HG03342 (cell line): ENCODE measurements at regions not wholly inside any gene's neighbourhood (a gene's known extent, or its start where the extent isn't known, plus 50 kb on each side); places are given as distances from the start of the nearest gene placed in this dataset.
"Not testable (repeated sequence)": the region's sequence is repeated elsewhere in the genome, so short reads cannot be mapped to it uniquely, and the experiment has no call there.

Experiments
- ATAC-seq: cut with Tn5 transposase; IDR thresholded peaks from one replicate; pipeline ENCODE4 v1.9.1; 2021; ENCODE audit warnings: mild to moderate bottlenecking, moderate library complexity; ENCODE audit not compliant: unreplicated experiment

DNA sequence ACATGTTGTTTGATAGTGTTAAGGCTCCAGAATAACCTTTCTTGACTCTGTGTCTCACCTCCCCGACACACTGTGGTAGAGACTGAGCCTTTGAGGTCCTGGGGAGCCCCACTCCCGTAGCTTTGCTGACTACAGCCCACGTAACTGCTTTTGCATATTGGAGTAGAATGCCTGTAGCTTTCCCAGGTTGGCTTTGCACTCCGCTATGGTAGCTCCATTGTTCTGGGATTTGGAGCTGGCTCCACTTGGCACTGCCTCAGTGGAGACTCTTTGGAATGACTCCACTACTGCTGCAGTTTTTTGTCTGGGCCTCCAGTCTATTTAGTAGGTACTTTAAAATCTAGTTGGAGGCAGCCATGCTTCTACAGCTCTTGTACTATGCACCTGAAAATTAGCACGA is 56.2 kb upstream of the ANXA1 start:
- no peak for ATAC-seq

DNA sequence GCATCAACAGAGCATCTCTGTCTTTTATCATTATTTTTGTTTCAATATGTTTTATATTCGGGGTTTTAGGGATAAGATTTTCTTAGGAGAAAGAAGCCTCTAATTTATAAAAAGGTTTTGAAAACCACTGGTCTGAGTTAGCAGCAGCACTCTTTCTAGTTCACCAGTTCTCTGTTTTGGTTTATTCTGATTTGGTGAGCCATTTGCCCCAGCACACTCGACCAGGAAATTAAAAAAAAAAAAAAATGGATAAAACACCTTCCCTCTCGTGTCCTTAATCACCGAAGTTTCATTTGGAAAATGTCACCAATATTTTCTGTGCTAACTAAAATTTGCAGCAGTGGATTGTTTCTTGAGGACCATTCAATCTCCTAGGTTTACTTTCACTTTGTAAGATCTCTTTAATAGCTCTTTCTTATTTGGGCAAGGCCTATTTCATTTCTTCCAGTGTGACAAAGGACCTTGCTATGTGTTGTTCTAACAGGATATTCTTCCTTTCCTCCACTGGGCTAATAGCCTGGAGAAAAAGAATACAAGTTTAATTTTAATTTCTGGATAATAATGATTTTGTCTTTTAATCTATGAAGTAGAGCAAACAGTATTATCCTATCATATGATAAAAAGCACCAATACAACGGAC is 57.8 kb upstream of the ANXA1 start:
- no peak for ATAC-seq

DNA sequence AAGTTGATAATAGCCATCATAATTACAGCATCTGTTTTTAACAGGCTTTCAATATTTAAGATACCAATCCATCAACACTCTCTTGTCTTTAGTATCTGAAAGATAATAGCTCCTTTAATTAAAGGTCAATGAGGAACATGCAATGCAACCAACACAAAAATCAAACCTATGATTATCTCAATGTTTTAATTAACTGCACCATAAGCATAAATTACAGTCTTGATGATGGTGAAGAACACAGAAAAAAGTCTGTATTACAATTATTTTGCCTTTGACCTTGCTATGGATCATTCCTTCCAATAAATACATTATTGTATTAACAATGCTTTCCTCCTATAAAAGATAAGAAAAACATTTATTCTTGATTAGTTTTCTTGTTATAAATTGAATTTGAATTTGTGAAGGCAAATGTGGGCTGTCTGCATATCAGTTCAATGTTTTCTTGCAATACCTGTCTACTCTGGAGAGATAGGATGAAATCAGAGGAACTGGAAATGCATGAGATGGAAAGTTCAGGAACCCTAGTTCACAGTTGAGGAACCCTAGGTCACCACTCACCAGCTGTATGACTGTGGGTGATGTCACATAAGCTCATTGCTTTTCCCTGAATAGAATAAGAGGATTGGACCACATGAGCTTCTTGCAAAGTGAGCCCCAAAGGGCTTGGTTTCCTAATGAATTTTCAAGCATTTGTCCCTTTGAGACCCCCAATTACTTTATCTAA is 58.5 kb upstream of the ANXA1 start:
- no peak for ATAC-seq

DNA sequence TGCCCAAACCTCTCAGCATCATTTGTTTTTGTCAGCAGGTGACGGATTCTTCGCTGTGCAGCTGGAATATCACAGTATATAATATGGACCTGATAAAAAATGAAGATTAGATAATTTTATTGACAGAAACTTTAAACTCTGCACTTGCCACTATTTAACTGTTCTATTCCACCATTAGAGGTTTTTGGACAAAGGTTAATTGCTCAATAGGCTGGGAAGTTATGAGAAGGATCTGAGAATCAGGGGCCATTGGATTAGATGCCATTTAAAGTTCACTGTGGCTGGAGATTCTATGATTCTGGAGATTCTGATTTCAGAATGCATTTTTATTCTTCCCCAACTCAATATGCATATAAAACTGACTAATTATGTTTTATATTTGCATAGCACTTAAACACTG is 59.8 kb upstream of the ANXA1 start:
- ATAC-seq: no peak

DNA sequence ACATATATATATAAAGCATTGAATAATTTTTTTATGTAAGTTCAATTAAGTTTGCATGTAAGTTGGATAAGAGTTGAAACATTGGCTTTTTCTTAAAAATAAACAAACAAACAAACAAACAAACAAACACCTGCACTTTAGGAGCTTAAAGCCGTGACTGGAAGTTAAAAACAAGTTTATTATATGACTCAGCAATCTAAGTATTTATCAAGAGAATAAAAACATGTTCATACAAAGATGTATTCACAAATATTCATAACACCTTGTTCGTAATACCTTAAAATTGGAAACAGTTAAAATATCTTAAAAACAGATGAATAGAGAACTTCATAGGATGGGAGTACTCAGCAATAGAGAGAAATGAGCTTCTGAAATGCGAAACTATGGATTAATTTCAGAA is 61.5 kb upstream of the ANXA1 start:
- ATAC-seq: no peak

DNA sequence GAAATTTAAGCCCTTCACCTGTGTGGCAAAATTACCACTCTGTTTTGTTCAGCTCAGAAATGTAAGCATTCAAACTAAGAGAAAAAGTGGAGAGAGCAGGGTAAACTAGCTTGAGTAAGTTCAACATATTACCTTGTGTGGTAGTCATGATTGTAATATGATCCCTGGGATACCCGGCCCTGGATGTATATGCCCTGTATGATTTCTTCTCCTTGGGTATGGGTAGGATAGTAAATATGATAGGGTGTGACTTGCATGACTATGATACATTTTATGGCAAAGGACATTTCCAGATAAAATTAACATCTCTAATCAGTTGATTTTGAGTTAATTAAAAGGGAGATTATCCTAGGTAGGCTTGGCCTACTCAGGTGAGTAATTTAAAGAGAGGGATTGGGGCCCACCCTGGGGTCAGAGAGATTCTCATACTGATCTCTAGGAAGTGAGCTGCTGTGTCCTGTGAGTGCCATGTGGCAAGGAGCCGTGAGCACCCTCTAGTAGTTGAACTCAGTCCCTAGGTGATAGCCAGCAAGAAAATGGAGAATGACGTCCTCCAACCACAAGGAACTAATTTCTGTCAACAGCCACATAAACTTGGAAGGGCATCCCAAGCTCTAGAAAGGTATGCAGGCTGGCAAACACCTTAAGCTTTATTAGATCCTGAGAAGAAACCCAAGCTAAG is 62.2 kb upstream of the ANXA1 start:
- no peak for ATAC-seq

DNA sequence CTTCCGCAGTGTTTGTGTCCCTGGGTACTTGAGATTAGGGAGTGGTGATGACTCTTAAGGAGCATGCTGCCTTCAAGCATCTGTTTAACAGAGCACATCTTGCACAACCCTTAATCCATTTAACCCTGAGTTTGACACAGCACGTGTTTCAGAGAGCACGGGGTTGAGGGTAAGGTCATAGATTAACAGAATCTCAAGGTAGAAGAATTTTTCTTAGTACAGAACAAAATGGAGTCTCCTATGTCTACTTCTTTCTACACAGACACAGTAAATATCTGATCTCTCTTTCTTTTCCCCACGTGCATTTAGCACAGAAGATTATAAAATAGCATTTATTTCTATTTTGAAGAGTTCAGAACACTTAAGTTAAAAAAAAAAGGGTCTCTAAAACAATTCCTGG is 63.8 kb upstream of the ANXA1 start:
- ATAC-seq: not testable (repeated sequence)

DNA sequence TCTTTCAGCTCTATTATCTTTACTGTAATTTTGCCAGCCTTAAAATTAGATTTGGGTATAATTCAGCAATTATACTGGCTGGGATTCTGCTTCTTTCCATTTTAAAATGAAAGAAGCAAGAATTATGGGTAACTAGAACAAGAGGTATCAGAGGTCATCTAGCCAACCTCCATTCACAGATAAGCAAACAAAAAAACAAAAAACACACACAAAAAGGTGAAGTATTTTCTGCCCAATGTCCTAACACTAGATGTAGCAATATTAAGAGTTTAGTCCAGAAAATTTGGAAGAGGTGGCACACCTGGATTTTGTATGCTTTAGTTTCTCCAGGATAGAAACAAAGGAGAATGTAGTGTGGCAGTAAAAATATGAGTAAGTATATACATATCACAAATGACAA is 68.1 kb upstream of the ANXA1 start:
- no peak for ATAC-seq

DNA sequence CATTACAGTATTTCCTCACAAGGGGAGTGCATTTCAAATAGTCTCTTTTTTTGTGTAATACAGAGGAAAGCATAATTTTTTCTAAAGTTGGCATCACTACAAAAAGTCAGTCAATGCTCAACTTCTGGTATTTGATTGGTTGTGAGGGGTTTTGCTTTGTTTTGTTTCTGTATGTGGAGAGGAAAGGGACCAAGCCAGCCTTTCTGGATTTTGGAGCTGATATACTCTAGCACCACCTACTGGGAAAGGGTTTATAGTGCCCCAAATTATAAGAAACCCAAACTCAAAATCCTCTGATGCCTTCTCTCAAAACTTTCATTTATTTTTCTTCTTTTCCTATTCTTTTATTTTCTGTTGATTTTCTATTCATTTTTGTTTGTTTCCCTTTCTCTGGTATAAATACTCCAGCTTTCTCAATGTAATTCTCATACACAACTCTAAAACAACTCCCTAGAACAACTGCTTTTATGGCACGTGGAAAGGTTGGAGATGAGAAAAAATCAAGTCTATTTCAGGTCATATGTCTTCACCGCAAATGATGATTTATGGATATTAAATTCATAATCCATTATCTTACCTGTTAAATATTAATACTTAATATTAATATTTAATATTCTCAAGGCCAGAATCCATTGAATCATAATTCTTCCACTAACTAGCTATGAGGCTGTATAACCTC is 69.5 kb upstream of the ANXA1 start:
- peak; percentile 69 for ATAC-seq

DNA sequence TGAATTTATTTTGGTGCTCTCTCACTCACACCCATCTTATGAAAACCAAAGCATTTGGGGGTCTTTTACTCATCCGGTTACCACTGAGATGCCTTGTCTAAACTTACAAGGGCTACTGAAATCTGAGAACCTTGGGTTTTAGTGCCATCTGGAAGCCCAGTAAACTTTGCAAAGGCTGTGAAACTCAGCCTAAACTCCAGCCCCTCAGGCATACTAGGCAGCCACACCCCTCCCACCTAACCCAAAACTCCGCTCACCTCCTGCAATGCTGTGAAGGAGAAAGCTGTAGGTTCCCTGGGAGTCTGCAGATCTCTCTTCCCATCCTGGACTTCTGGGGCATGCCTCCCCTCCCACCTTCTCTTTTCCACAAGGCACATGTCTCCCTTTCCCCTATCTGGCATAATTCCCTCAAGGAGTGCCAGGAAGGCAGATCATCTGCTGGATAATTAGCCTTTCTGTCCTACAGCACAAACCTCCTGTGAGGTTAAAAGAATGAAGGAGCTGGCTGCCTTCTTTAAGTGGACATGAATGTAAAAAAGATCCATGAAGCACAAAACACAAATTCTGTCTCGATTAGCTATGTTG is 71.5 kb upstream of the ANXA1 start:
- ATAC-seq: no peak

DNA sequence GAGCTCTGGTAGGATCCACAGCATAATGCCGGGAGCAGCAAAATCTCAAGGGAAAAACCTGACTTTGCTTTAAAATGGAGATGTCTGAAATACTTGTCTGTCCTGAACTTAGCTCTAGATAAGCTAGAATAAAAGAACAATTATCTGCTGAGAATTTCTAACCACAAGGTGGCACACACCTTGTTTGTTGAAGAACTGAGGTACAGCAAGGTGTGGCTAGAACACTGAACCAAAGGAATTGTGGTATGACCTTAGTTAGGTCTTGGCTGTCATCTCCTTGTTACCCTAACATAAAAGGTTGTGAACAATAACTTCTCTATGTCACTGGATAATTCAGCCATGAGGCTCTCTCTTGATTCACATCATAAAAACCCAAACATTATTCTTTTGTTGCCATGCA is 72.3 kb upstream of the ANXA1 start:
- ATAC-seq: no peak

DNA sequence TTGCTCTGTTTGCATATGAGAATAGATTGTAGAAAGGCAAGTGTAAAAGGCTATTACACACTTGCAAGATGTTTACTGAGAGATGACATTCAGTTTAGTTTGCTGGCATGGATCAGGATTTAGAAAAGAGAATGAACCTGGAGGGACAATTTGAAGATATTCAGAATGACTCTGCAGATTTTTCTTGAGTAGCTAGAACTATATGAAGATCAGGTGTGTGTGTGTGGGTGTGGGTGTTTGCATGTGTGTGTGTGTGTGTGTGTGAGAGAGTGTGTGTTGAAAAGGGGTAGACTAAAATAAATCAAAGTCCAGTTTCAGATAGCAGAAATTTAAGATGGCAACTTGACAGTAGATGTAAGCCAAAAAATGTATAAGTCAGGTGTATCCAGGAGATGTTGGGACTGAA is 74.0 kb upstream of the ANXA1 start:
- ATAC-seq: no peak

DNA sequence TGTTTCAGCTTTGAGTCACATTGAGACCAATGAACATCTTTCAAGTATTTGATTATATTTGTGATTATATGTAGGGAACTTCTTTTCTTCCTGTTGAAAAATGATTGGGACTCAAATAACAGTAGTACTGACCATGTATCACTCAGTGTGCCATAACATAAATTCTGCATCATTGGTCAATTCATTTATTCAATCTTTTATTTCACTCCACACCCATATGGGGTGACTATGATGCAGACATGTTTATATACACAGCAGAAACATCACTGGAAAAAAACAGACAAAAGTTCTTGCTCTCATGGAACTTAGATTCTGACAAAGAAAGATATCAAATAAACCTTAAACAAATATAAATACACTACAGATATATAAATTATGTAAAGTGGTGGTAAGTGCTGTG is 74.7 kb upstream of the ANXA1 start:
- ATAC-seq: no peak

DNA sequence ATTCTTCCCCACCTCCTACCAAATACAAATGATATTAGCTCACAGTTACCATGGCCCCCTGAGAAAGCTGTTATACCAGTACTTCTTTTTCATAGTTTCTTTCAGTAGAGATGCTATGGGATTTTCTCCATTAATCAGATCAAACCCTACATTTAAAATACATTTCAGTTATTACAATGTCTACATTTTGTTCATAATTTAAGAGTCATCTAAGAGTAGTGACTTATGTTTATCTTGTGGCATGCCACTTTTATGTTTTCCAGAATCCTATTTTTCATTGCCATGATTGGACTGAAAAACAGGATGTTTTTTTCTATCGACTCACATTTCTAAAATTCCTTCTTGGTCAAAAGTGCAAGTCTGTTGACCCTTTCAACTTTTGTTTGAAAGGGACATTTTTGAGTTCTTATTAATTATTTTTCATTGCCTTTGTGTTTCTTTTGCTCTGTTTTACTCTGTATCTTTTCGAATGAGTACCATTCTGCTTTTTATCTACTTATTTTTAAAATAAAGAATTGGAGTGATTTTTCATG is 77.4 kb upstream of the ANXA1 start:
- ATAC-seq: no peak

DNA sequence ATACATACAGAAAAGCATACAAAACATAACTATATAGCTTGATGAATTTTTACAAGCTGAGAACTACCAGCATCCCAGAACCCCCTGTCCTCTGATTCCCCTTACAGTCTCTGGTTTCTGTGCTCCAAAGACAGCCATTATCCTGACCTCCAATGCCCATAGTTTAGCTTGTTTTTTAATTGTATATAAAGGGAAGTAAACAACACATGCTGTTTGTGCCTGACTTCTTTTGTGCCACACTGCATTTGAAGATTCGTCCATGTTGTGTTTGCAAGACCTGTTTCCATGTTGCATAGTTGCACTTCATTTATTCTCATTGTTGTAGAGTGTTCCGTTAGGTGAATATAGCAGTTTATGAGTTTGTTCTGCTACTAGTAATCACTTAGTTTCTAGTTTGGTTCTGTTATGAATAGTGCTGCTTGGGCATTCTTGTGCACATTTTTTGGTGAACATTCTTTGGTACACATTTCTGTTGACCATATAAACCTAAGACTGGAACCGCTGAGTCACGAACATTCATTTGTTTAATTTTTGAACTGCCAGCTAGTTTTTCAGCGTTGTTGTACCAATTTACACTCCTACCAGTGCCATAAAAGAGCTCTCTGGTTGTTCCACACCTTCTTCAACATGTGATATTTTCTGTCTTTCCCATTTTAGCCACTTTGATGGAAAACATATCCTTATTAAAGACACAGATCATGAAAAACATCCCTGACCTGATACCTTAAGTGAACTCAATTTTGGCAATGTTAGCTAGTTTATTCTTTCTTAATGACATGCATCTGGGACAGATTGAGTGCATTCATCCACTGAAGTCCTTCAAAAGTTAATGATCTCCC is 78.1 kb upstream of the ANXA1 start:
- no peak for ATAC-seq

DNA sequence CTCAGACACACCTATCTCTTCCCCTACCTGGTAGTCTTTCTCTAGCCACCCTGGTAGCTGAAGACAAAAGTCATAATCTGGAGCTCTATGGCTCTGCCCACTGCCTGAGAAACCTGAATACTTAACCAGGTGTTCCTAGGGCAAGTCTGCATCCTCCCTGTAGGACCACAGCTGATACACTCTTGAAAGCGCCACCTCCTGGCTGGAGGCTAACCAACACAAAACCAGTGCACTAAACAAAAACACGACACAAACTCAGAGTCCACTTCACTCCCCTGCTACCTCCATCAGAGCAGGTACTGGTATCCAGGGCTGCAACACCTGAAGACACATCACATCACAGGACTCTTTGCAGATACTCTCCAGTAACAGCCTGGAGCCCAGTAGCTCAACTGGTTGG is 84.6 kb upstream of the ANXA1 start:
- no peak for ATAC-seq

DNA sequence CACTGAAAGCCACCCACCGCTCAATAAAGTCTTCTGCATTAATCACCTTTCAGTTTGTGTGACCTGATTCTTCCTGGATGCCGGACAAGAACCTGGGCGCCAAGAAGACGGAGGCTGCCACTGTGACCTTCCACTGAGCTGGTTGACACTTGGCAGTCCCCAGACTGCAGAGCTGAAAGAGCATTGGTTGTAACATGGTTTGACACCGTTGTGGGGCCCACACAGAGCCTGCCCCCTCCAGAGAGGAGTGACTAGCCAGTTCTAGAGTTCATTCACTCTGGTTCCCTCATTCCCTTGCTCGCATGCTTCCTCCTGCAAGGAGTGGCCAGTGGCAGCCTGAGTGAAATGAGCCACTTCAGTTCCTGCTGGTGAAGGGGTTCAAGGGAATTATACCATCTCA is 86.2 kb upstream of the ANXA1 start:
- no peak for ATAC-seq

DNA sequence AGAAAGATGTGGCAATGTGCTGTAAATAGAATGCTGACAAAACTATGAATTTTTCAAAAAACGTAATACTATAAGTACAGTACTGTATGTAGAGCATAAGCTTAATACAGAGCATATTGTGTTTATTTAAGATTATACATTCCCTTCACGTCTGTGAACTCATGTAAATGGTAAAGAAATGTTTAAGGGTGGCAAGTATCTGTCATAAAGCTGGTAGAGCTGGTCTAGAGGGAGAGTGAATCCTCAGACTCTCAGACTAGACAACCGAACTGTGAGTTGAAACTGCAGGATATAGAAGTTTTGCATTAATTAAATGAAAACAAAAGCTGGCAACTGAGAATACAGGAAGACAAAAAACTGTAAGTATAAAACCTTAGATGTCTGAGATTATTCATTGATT is 87.3 kb upstream of the ANXA1 start:
- no peak for ATAC-seq

DNA sequence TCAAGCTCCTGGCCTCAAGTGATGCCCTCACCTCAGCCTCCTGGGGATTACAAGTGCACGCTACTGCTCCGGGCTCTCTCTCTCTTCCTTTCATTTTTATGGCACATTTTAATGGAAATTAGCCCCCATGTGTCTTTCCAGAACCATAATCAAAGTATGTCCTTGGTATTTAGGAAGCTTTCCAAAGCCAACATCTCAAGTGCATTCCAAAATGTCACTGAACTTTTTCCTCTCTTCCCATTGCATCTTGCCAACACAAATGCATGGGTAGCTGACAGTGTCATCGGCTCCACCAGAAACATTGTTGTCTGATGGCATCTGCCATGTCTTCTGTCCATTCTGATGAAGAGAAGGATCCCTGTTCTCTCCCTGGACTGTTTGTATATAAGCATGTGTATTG is 90.5 kb upstream of the ANXA1 start:
- ATAC-seq: no peak

DNA sequence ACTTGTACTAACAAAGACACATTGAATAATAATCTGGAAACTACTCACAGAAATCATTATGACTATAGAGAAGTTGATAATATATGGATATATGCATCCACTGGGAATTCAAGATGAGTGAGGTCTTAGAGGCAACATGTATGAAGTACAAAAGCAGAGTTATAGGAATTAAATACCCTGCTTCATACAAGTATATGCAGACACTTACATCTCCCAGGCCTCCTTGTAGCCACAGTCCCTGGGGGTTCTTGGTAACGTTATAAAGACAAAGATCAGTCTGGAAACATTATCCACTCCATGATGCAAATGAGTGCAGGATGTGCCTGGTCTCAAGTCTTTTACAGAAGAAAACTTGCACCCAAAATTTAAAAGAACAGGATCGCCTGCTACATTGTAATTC is 92.4 kb upstream of the ANXA1 start:
- ATAC-seq: no peak
